NCI-H526 (cell line): ENCODE measurements at regions not wholly inside any gene's neighbourhood (a gene's known extent, or its start where the extent isn't known, plus 50 kb on each side); places are given as distances from the start of the nearest gene placed in this dataset.

ENCODE experiments used
- DNase-seq, 2 experiments: peaks; one replicate each; lab custom pipeline; 2025; lab: John Stamatoyannopoulos, UW

GRCh38 chr3:59542276-59542675 is 492.5 kb upstream of the CFAP20DC start:
- no peak for DNase-seq

GRCh38 chr3:59540696-59541095 is 490.9 kb upstream of the CFAP20DC start:
- no peak for DNase-seq

GRCh38 chr3:59540241-59540640 is 490.4 kb upstream of the CFAP20DC start:
- no peak for DNase-seq

- DNase-seq = no peak
Observed at GRCh38 chr3:59538753-59539432, 489.1 kb upstream of the CFAP20DC start.

GRCh38 chr3:59535791-59536221 is 486.0 kb upstream of the CFAP20DC start:
- no peak for DNase-seq

GRCh38 chr3:59531994-59532393 is 482.2 kb upstream of the CFAP20DC start:
- DNase-seq = no peak

GRCh38 chr3:59531066-59531745 is 481.4 kb upstream of the CFAP20DC start:
- DNase-seq = no peak

GRCh38 chr3:59528251-59528650 is 478.4 kb upstream of the CFAP20DC start:
- no peak for DNase-seq

- no peak for DNase-seq
Observed at GRCh38 chr3:59527493-59527892, 477.7 kb upstream of the CFAP20DC start.

GRCh38 chr3:59526999-59527398 is 477.2 kb upstream of the CFAP20DC start:
- DNase-seq = no peak

- DNase-seq = no peak
Observed at GRCh38 chr3:59522550-59522949, 472.7 kb upstream of the CFAP20DC start.

GRCh38 chr3:59519094-59519493 is 469.3 kb upstream of the CFAP20DC start:
- DNase-seq = no peak

GRCh38 chr3:59518283-59519055 is 468.6 kb upstream of the CFAP20DC start:
- DNase-seq = no peak

- no peak for DNase-seq
Observed at GRCh38 chr3:59517388-59517787, 467.6 kb upstream of the CFAP20DC start.

- DNase-seq = no peak
Observed at GRCh38 chr3:59515966-59516365, 466.1 kb upstream of the CFAP20DC start.

GRCh38 chr3:59514865-59515482 is 465.1 kb upstream of the CFAP20DC start:
- DNase-seq = no peak

GRCh38 chr3:59513570-59513969 is 463.7 kb upstream of the CFAP20DC start:
- DNase-seq = no peak

GRCh38 chr3:59512066-59512465 is 462.2 kb upstream of the CFAP20DC start:
- DNase-seq = no peak

- DNase-seq = no peak
Observed at GRCh38 chr3:59510576-59510975, 460.8 kb upstream of the CFAP20DC start.

GRCh38 chr3:59508273-59508672 is 458.4 kb upstream of the CFAP20DC start:
- DNase-seq = no peak

- DNase-seq = no peak
Observed at GRCh38 chr3:59506191-59506590, 456.4 kb upstream of the CFAP20DC start.

- no peak for DNase-seq
Observed at GRCh38 chr3:59503441-59503840, 453.6 kb upstream of the CFAP20DC start.

GRCh38 chr3:59502806-59503205 is 453.0 kb upstream of the CFAP20DC start:
- no peak for DNase-seq
